DND-41 (cell line): ENCODE measurements at regions not wholly inside any gene's neighbourhood (a gene's known extent, or its start where the extent isn't known, plus 50 kb on each side); places are given as distances from the start of the nearest gene placed in this dataset.

Experiments
- ATAC-seq: fragments of 200-7000 bp; cut with Tn5 transposase; 3 replicates; pipeline ENCODE4 v1.9.1; 2021; ENCODE audit warnings: low read depth; ENCODE audit not compliant: insufficient read depth
- DNase-seq: peaks from one replicate; pipeline ENCODE4 v3.0.0-alpha.2; 2020
- H2AFZ ChIP-seq: 2 replicates; pipeline ENCODE4 v1.6.0; 2012; ENCODE audit warnings: low read depth, low read length
- H3K27ac ChIP-seq: 2 replicates; pipeline ENCODE4 v1.5.1; 2012; ENCODE audit warnings: low read length, inconsistent platforms
- H3K27me3 ChIP-seq: fragments of 200-600 bp; sonication (generic); 2 replicates; pipeline ENCODE4 v1.6.0; 2012; ENCODE audit warnings: low read length, mild to moderate bottlenecking, inconsistent platforms; ENCODE audit not compliant: insufficient read depth, poor library complexity
- H3K36me3 ChIP-seq: 2 replicates; pipeline ENCODE4 v1.5.1; 2012; ENCODE audit warnings: low read length, inconsistent platforms; ENCODE audit not compliant: insufficient read depth
- H3K4me1 ChIP-seq: 2 replicates; pipeline ENCODE4 v1.5.1; 2012; ENCODE audit warnings: mild to moderate bottlenecking, low read length; ENCODE audit not compliant: insufficient read depth
- H3K4me2 ChIP-seq: 2 replicates; pipeline ENCODE4 v1.6.0; 2012; ENCODE audit warnings: mild to moderate bottlenecking, moderate library complexity, low read length, inconsistent platforms; ENCODE audit not compliant: insufficient read depth
- H3K4me3 ChIP-seq, 2 experiments: fragments of 200-600 bp in 1 of 2; shearing (Covaris generic) in 1 of 2; 2 replicates each; pipeline ENCODE4 v1.5.1; 2012 to 2016; ENCODE audit warnings: inconsistent platforms in 2 of 2, low read length in 2 of 2, mild to moderate bottlenecking in 2 of 2, low read depth in 1 of 2, moderate library complexity in 1 of 2
- H3K79me2 ChIP-seq: 2 replicates; pipeline ENCODE4 v1.6.0; 2012; ENCODE audit warnings: low read length, inconsistent platforms; ENCODE audit not compliant: insufficient read depth
- H3K9ac ChIP-seq: 2 replicates; pipeline ENCODE4 v1.6.0; 2012; ENCODE audit warnings: low read depth, mild to moderate bottlenecking, inconsistent platforms, low read length, moderate library complexity
- H3K9me3 ChIP-seq: 2 replicates; pipeline ENCODE4 v1.5.1; 2012; ENCODE audit warnings: low read length, moderate library complexity, mild to moderate bottlenecking, inconsistent platforms; ENCODE audit not compliant: insufficient read depth, severe bottlenecking
- H4K20me1 ChIP-seq: 2 replicates; pipeline ENCODE4 v1.6.0; 2012; ENCODE audit warnings: low read length; ENCODE audit not compliant: insufficient read depth
- CTCF ChIP-seq: IDR thresholded peaks from 2 replicates; pipeline ENCODE4 v1.5.1; 2012; ENCODE audit warnings: borderline replicate concordance, low read length, moderate library complexity, mild to moderate bottlenecking; ENCODE audit not compliant: poor library complexity, severe bottlenecking; ENCODE audit errors: extremely low read depth
- EZH2 ChIP-seq: IDR thresholded peaks from 3 replicates; pipeline ENCODE4 v1.6.1; 2012; ENCODE audit warnings: borderline replicate concordance, low read depth, mild to moderate bottlenecking, moderate library complexity, low read length, inconsistent platforms; ENCODE audit not compliant: severe bottlenecking

GRCh38 chr7:112649560-112649959 lies 140.6 kb downstream of the TMEM168 start:
- H4K20me1 ChIP-seq = no peaks in the 10 kb centered on the region
- DNase-seq = no peak
- H3K9me3 ChIP-seq = no peaks in the 10 kb centered on the region
- no peak overlapping the region for H3K4me2 ChIP-seq
- no peak overlapping the region for H2AFZ ChIP-seq
- TF ChIP-seq EZH2 (no peak), CTCF (no peak)
- no peaks in the 10 kb centered on the region for H3K36me3 ChIP-seq
- no peak for ATAC-seq
- no peaks in the 10 kb centered on the region for H3K27me3 ChIP-seq
- H3K27ac ChIP-seq = no peak overlapping the region
- no peaks in the 10 kb centered on the region for H3K4me1 ChIP-seq
- H3K4me3 ChIP-seq = no peak overlapping the region
- H3K9ac ChIP-seq = no peak overlapping the region
- no peaks in the 10 kb centered on the region for H3K79me2 ChIP-seq

DNA sequence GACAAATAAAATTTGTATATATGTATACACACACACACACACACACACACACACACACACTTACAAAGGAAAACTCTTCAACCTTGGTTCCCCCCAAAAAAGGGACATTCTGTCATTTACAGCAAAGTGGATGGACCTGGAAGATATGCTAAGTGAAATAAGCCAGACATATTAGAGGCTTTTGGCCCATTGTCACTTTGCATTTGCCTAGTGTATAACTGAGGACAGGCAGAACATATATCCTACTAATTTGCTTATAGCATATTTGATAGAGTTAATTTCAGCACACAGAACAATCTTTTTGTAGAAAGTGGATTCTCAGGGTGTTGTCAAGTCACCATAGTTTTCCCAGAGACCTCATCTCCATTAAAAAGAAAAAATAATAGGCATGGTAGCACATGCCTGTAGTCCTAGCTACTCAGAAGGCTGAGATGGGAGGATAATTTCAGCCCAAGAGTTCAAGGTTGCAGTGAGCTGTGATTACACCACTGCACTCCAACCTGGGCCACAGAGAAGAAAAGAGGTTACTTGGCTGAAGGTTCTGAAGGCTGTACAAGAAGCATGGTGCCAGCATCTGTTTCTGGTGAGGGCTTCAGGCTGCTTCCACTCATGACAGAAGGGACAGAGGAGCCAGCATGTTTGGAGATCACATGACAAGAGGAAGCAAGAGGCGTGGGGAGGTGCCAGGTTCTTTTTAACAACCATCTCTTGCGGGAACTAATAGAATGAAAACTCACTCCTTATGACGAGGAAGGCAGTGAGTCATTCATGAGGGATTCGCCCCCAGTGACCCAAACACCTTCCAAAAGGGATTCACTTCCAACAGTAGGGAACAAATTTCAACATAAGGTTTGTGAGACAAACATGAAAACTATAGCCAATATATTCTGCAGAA lies 135.6 kb downstream of the TMEM168 start:
- H3K27me3 ChIP-seq = no peaks in the 10 kb centered on the region
- no peak overlapping the region for H3K9ac ChIP-seq
- TF ChIP-seq CTCF (no peak), EZH2 (no peak)
- H3K4me1 ChIP-seq = no peaks in the 10 kb centered on the region
- H2AFZ ChIP-seq = no peak overlapping the region
- no peak for DNase-seq
- no peaks in the 10 kb centered on the region for H3K9me3 ChIP-seq
- ATAC-seq = no peak
- no peak overlapping the region for H3K27ac ChIP-seq
- H3K79me2 ChIP-seq = no peaks in the 10 kb centered on the region
- H4K20me1 ChIP-seq = no peaks in the 10 kb centered on the region
- H3K36me3 ChIP-seq = no peaks in the 10 kb centered on the region
- H3K4me2 ChIP-seq = no peak overlapping the region
- H3K4me3 ChIP-seq = no peak overlapping the region

DNA sequence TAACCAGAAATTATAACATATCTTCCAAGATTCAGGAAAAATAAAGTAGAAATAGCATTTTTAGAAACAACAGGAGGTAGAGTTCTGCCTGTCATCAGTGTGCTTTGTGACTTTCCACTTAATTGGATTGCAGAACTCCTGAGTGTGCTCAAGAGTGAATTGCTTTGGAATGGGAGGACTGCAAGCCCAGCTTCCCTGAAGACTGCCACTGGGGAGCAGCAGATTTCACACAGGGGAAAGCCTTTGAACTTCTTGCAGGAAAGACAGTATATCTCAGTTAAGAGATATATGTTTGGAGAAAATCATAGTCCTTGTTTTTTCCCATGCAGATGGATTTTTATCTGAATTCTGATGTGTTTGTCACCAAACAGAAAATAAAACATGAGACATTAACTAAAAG lies 124.5 kb downstream of the TMEM168 start:
- no peaks in the 10 kb centered on the region for H3K4me1 ChIP-seq
- ATAC-seq (no peak), DNase-seq (no peak)
- H3K79me2 ChIP-seq = no peaks in the 10 kb centered on the region
- no peak overlapping the region for H2AFZ ChIP-seq
- no peaks in the 10 kb centered on the region for H3K9me3 ChIP-seq
- peak; percentile 16 for TF ChIP-seq CTCF
- TF ChIP-seq EZH2 = no peak
- no peak overlapping the region for H3K27ac ChIP-seq
- no peak overlapping the region for H3K9ac ChIP-seq
- H3K4me3 ChIP-seq = no peak overlapping the region
- no peaks in the 10 kb centered on the region for H3K36me3 ChIP-seq
- H3K4me2 ChIP-seq = no peak overlapping the region
- H3K27me3 ChIP-seq = no peaks in the 10 kb centered on the region
- H4K20me1 ChIP-seq = no peaks in the 10 kb centered on the region
